K562 (cell line): ENCODE measurements at regions not wholly inside any gene's neighbourhood (a gene's known extent, or its start where the extent isn't known, plus 50 kb on each side); places are given as distances from the start of the nearest gene placed in this dataset.

Experiments
- ATAC-seq: fragments of 200-7000 bp; cut with Tn5 transposase; 3 replicates; pipeline ENCODE4 v1.9.1; 2020; ENCODE audit warnings: moderate library complexity
- BruUV-seq: library from RNA; stranded (reverse); fragments of 400-500 nt; replicated peaks from 2 replicates; lab custom pipeline; 2021; lab: Mats Ljungman, UMichigan
- CTCF ChIA-PET: fragments of 300-600 bp; formaldehyde crosslinking; extraction: SDS; loops from one replicate; lab custom pipeline; 2021; ENCODE audit warnings: low intra/inter-chr PET ratio; lab: Yijun Ruan, JAX
- POLR2A ChIA-PET: fragments of 300-600, 350-650 bp; sonication (Branson Sonifier 250); formaldehyde crosslinking; extraction: SDS; loops from one replicate; lab custom pipeline; 2021; ENCODE audit warnings: antibody characterized with exemption, inconsistent platforms; lab: Yijun Ruan, JAX
- DNase-seq, 4 experiments: peaks; one replicate each; pipeline versions ENCODE4 v3.0.0 to v3.0.0-alpha.2; 2011 to 2018; ENCODE audit warnings: low spot score in 3 of 4, mixed read lengths in 3 of 4; ENCODE audit errors: extremely low read depth in 1 of 4
- FAIRE-seq: peaks from 2 replicates; lab custom pipeline; 2011; peaks lifted over from hg19 to GRCh38; lab: Jason Lieb, UNC
- H2AFZ ChIP-seq: 2 replicates; pipeline ENCODE4 v1.6.0; 2011; ENCODE audit warnings: low read depth, low read length, control low read depth, inconsistent platforms
- H3K27ac ChIP-seq: fragments of 200-600 bp; 3 replicates; pipeline ENCODE4 v1.8.0; 2011; ENCODE audit warnings: low read depth, mild to moderate bottlenecking, control low read depth, inconsistent platforms, low read length, moderate library complexity, mixed read lengths; ENCODE audit errors: extremely low read depth
- H3K27me3 ChIP-seq, 2 experiments: fragments of 300-600 bp in 1 of 2; 2 replicates in 1 of 2; 3 replicates in 1 of 2; pipeline versions ENCODE4 v1.6.0 to v1.8.0; 2011; ENCODE audit warnings: inconsistent platforms in 2 of 2, low read length in 2 of 2, mild to moderate bottlenecking in 1 of 2, mixed read lengths in 1 of 2, moderate library complexity in 1 of 2; ENCODE audit not compliant: control insufficient read depth in 2 of 2, insufficient read depth in 2 of 2
- H3K36me3 ChIP-seq: fragments of 300-600 bp; 3 replicates; pipeline ENCODE4 v1.8.0; 2011; ENCODE audit warnings: mild to moderate bottlenecking, low read length, inconsistent platforms; ENCODE audit not compliant: control insufficient read depth, insufficient read depth
- H3K4me1 ChIP-seq, 2 experiments: fragments of 200-600 bp in 1 of 2; replicated peaks in 1 of 2; 2 replicates in 1 of 2; 3 replicates in 1 of 2; pipeline versions ENCODE4 v1.5.1 to v1.8.0; 2011; ENCODE audit warnings: inconsistent platforms in 2 of 2, low read length in 2 of 2, mild to moderate bottlenecking in 1 of 2, mixed read lengths in 1 of 2, moderate library complexity in 1 of 2; ENCODE audit not compliant: control insufficient read depth in 2 of 2, insufficient read depth in 2 of 2
- H3K4me2 ChIP-seq: 2 replicates; pipeline ENCODE4 v1.6.1; 2011; ENCODE audit warnings: low read length, control low read depth, inconsistent platforms, mixed read lengths; ENCODE audit not compliant: insufficient read depth
- H3K4me3 ChIP-seq: fragments of 200-600 bp; sonication (generic), shearing (Covaris generic); 2 replicates; pipeline ENCODE4 v1.5.1; 2016; ENCODE audit warnings: control low read depth, inconsistent platforms
- H3K79me2 ChIP-seq: fragments of 200-600 bp; 3 replicates; pipeline ENCODE4 v1.8.0; 2011; ENCODE audit warnings: low read length, inconsistent platforms; ENCODE audit not compliant: control insufficient read depth, insufficient read depth
- H3K9ac ChIP-seq, 2 experiments: 2 replicates each; pipeline versions ENCODE4 v1.6.0 to v1.6.1; 2011; ENCODE audit warnings: low read depth in 2 of 2, low read length in 2 of 2, control low read depth in 1 of 2, inconsistent platforms in 1 of 2, mild to moderate bottlenecking in 1 of 2, mixed read lengths in 1 of 2; ENCODE audit not compliant: insufficient read depth in 1 of 2
- H3K9me1 ChIP-seq: one replicate; pipeline ENCODE4 v1.6.0; 2011; ENCODE audit warnings: inconsistent platforms, mild to moderate bottlenecking, low read length, moderate library complexity; ENCODE audit not compliant: control insufficient read depth, insufficient read depth
- H3K9me3 ChIP-seq: replicated peaks from 2 replicates; pipeline ENCODE4 v1.5.1; 2011; ENCODE audit warnings: low read depth, low read length, inconsistent platforms; ENCODE audit not compliant: control insufficient read depth, insufficient read depth
- H4K20me1 ChIP-seq: replicated peaks from 2 replicates; pipeline ENCODE4 v1.6.1; 2011; ENCODE audit warnings: low read length, inconsistent platforms, mixed read lengths; ENCODE audit not compliant: control insufficient read depth, insufficient read depth
- BHLHE40 ChIP-seq: IDR thresholded peaks from 2 replicates; pipeline ENCODE4 v1.6.1; 2011; ENCODE audit warnings: low read length, improper control_type of control experiment
- ELF4 ChIP-seq: fragments of 450-650 bp; formaldehyde crosslinking; IDR thresholded peaks from 2 replicates; pipeline ENCODE4 v1.4.0; 2022; ENCODE audit warnings: missing genetic modification characterization
- HNRNPL ChIP-seq: fragments of 200-400 bp; formaldehyde crosslinking; IDR thresholded peaks from 2 replicates; pipeline ENCODE4 v1.6.1; 2017; ENCODE audit warnings: low read depth, mild to moderate bottlenecking, low read length
- KDM5B ChIP-seq: fragments of 200-600 bp; sonication (generic); IDR thresholded peaks from 2 replicates; pipeline ENCODE4 v1.6.1; 2012; ENCODE audit warnings: low read depth, mild to moderate bottlenecking, moderate library complexity, low read length, control low read depth, inconsistent platforms; ENCODE audit not compliant: insufficient replicate concordance
- LARP7 ChIP-seq: fragments of 450-650 bp; IDR thresholded peaks from 2 replicates; pipeline ENCODE4 v1.6.1; 2016
- NCOA6 ChIP-seq: fragments of 450-650 bp; IDR thresholded peaks from 2 replicates; pipeline ENCODE4 v1.6.1; 2017; ENCODE audit warnings: mild to moderate bottlenecking
- NR2F6 ChIP-seq: fragments of 450-650 bp; formaldehyde crosslinking; IDR thresholded peaks from 2 replicates; pipeline ENCODE4 v1.4.0; 2020; ENCODE audit warnings: mild to moderate bottlenecking
- ZNF217 ChIP-seq: sonication (generic); formaldehyde crosslinking; IDR thresholded peaks from 2 replicates; pipeline ENCODE4 v1.8.0; 2022; ENCODE audit warnings: mild to moderate bottlenecking, missing genetic modification reagents
- ZNF444 ChIP-seq: fragments of 250-450 bp; sonication (Bioruptor Pico); IDR thresholded peaks from 2 replicates; pipeline ENCODE4 v1.4.0; 2020; ENCODE audit warnings: mild to moderate bottlenecking, moderate library complexity
- ZNF695 ChIP-seq: fragments of 450-650 bp; formaldehyde crosslinking; IDR thresholded peaks from 2 replicates; pipeline ENCODE4 v1.4.0; 2020; ENCODE audit warnings: mild to moderate bottlenecking, moderate library complexity
- WGBS: fragments of 100-300 bp; shearing (Covaris generic); methylation state at CpG from one replicate; pipeline ENCODE4 v1.1.6; 2016; ENCODE audit warnings: low coverage, mixed read lengths; ENCODE audit not compliant: insufficient coverage; ENCODE audit errors: missing lambda C conversion rate; 5-methylcytosine and 5-hydroxymethylcytosine counted together
- in situ Hi-C: fragments of 300-500 bp; cut with MboI; formaldehyde crosslinking; loops from 4 replicates; pipeline ENCODE4 v1.15.0; 2018; ENCODE audit warnings: inconsistent platforms, mixed read lengths
- intact Hi-C: fragments of 100-400 bp; cut with micrococcal nuclease; formaldehyde crosslinking; loops from 2 replicates; pipeline ENCODE4 v1.14.2; 2022
- TF ChIP-seq, protein P1 (sequence below): fragments of 250-450 bp; sonication (Bioruptor Pico); IDR thresholded peaks from 2 replicates; pipeline ENCODE4 v1.8.0; 2021; ENCODE audit warnings: borderline replicate concordance, mild to moderate bottlenecking, moderate library complexity; ENCODE audit not compliant: poor library complexity, severe bottlenecking
- TF ChIP-seq, protein P2 (sequence below): sonication (generic); formaldehyde crosslinking; IDR thresholded peaks from 2 replicates; pipeline ENCODE4 v1.4.0; 2020; ENCODE audit warnings: mild to moderate bottlenecking, missing genetic modification reagents
- TF ChIP-seq, protein P3 (sequence below): IDR thresholded peaks from 2 replicates; pipeline ENCODE4 v1.6.1; 2014; ENCODE audit warnings: antibody characterized with exemption

DNA sequence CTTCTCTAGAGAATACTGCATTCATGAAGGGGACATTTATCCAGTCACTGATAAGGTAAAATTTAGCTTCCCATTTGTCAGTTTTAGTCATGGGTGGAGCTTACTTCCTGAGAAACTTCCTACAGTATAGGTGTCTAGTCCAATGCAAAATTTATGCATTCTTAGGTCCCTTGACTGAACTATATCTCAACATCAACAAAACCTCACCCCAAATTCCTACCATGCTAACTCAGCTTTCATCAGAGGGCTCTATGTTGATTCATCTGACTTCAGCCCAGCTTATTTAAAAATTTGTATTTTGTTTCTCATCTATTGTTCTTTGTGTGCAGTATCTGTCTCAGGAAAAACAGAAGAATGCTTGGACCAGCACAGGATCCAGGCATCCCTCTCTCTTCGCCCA, 296.4 kb upstream of the ACVR2A start:
- no peaks in the 10 kb centered on the region for H3K9me1 ChIP-seq
- ATAC-seq (no peak), DNase-seq (no peak), FAIRE-seq (no peak)
- H3K36me3 ChIP-seq: no peaks in the 10 kb centered on the region
- H3K9me3 ChIP-seq: no peaks in the 10 kb centered on the region
- H3K4me1 ChIP-seq: no peaks in the 10 kb centered on the region
- in situ Hi-C loops (loop anchor here (25.0 kb wide), 1 partner anchor 364 kb away; no protein-coding TSS in a partner anchor), intact Hi-C loops (no loop called here)
- BruUV-seq: no TSS peak
- TF ChIP-seq ELF4: no peak
- 0% methylated on average over 1 of the region's 1 CpG for WGBS
- no peak overlapping the region for H3K4me2 ChIP-seq
- no peak overlapping the region for H3K27ac ChIP-seq
- H3K79me2 ChIP-seq: no peaks in the 10 kb centered on the region
- ChIA-PET CTCF (no interaction called here), POLR2A (no interaction called here)
- no peak overlapping the region for H3K9ac ChIP-seq
- no peaks in the 10 kb centered on the region for H4K20me1 ChIP-seq
- H3K27me3 ChIP-seq: no peaks in the 10 kb centered on the region
- H3K4me3 ChIP-seq: no peak overlapping the region
- no peak overlapping the region for H2AFZ ChIP-seq

DNA sequence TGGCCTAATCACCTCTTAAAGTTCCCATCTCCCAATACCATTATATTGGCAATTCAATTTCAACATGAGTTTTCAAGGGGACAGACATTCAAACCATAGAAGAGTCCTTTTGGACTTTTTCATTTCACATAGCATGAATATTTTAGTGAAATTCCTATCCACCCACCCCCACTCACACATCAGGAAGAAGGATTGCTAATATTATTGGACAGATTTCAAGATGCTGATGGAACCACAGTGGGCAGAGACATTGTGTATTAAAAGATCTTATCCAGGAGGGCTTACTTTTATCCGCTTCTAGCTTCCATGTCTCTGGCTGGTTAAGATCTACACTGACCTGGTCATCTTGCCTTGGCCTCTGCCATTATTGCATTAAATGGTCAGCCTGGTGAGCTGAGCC, 297.4 kb upstream of the ACVR2A start:
- Histone ChIP-seq H3K9me3 (no peaks in the 10 kb centered on the region), H3K27me3 (no peaks in the 10 kb centered on the region), H3K4me1 (no peaks in the 10 kb centered on the region), H3K79me2 (no peaks in the 10 kb centered on the region), H3K36me3 (no peaks in the 10 kb centered on the region), H2AFZ (no peak overlapping the region), H4K20me1 (no peaks in the 10 kb centered on the region), H3K9ac (no peak overlapping the region), H3K9me1 (no peaks in the 10 kb centered on the region), H3K4me2 (no peak overlapping the region), H3K27ac (no peak overlapping the region), H3K4me3 (no peak overlapping the region)
- in situ Hi-C loops (loop anchor here (25.0 kb wide), 1 partner anchor 365 kb away; no protein-coding TSS in a partner anchor), intact Hi-C loops (no loop called here)
- ChIA-PET POLR2A (no interaction called here), CTCF (no interaction called here)
- no peak for DNase-seq
- no peak for FAIRE-seq
- BruUV-seq: no TSS peak
- 0% methylated on average over 1 of the region's 1 CpG for WGBS
- no peak for ATAC-seq
- TF ChIP-seq, protein P1, sequence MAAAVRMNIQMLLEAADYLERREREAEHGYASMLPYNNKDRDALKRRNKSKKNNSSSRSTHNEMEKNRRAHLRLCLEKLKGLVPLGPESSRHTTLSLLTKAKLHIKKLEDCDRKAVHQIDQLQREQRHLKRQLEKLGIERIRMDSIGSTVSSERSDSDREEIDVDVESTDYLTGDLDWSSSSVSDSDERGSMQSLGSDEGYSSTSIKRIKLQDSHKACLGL (CRISPR knock-in tag): no peak
- TF ChIP-seq, protein P2, sequence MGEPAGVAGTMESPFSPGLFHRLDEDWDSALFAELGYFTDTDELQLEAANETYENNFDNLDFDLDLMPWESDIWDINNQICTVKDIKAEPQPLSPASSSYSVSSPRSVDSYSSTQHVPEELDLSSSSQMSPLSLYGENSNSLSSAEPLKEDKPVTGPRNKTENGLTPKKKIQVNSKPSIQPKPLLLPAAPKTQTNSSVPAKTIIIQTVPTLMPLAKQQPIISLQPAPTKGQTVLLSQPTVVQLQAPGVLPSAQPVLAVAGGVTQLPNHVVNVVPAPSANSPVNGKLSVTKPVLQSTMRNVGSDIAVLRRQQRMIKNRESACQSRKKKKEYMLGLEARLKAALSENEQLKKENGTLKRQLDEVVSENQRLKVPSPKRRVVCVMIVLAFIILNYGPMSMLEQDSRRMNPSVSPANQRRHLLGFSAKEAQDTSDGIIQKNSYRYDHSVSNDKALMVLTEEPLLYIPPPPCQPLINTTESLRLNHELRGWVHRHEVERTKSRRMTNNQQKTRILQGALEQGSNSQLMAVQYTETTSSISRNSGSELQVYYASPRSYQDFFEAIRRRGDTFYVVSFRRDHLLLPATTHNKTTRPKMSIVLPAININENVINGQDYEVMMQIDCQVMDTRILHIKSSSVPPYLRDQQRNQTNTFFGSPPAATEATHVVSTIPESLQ (CRISPR knock-in tag): no peak
- TF ChIP-seq NCOA6: no peak
- TF ChIP-seq, protein P3, sequence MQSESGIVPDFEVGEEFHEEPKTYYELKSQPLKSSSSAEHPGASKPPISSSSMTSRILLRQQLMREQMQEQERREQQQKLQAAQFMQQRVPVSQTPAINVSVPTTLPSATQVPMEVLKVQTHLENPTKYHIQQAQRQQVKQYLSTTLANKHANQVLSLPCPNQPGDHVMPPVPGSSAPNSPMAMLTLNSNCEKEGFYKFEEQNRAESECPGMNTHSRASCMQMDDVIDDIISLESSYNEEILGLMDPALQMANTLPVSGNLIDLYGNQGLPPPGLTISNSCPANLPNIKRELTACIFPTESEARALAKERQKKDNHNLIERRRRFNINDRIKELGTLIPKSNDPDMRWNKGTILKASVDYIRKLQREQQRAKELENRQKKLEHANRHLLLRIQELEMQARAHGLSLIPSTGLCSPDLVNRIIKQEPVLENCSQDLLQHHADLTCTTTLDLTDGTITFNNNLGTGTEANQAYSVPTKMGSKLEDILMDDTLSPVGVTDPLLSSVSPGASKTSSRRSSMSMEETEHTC: no peak
- no peak for TF ChIP-seq HNRNPL
- TF ChIP-seq BHLHE40: no peak
- no peak for TF ChIP-seq NR2F6 (CRISPR knock-in tag)
- no peak for TF ChIP-seq ZNF695 (CRISPR knock-in tag)
- TF ChIP-seq KDM5B: no peak
- no peak for TF ChIP-seq ZNF217 (CRISPR knock-in tag)
- TF ChIP-seq ZNF444 (CRISPR knock-in tag): no peak
- TF ChIP-seq LARP7: no peak
